ENCODE measurements at regions not wholly inside any gene's neighbourhood (a gene's known extent, or its start where the extent isn't known, plus 50 kb on each side); places are given as distances from the start of the nearest gene placed in this dataset.
"Not testable (repeated sequence)": the region's sequence is repeated elsewhere in the genome, so short reads cannot be mapped to it uniquely, and the experiment has no call there.

- DNase-seq (ENCODE audit: low read depth), result no peak
These were observed 164.3 kb downstream of the BUB3 start for GRCh38 chr10:123318516-123318915.

DNA sequence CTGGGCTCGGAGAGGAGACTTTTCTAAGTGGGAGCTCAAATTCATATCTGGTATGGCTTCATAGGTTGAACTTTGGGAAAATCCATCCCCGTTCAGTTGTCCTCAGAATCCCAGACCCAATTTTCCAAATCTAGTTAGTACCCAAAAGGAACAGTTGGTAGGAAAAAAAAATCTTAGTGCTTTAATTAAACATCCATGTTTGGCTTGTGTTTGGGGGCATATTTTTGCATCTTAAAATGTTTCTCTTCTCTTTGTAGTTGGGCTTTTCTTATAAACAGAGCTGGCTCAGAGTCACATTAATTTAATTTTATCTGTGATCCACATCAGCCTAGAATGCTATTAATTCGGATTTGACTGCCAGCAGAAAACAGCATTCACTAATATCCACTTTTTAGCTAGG is 165.9 kb downstream of the BUB3 start:
- DNase-seq (ENCODE audit: low read depth), result no peak

- no peak for DNase-seq (ENCODE audit: low read depth)
These were observed 169.7 kb downstream of the BUB3 start for GRCh38 chr10:123323884-123324283.

DNA sequence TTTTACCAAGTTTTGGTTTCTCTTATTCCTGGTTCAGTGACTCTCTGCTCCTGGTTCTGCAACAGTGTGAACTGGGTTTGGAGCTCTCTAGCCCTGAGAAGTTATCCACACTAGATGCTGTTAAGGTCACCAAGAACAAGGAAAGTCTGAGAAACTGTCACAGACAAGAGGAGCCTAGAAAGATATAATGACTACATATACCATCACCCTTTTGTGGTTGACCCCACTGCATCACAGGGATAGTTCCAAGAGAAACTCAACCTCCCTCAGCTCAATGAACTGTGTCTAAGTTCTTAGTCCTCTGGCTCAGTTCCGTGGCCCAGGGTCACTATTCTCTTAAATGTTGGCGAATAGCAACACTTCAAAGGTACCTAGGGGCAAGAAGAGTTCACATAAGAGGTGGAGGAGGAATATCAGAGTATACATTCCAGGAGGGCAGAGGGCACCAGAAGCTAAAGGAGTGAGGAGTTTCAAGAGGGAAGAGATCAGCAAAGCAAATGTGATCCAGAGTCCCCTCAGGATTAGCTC is 171.5 kb downstream of the BUB3 start:
- no peak for DNase-seq (ENCODE audit: low read depth)

DNA sequence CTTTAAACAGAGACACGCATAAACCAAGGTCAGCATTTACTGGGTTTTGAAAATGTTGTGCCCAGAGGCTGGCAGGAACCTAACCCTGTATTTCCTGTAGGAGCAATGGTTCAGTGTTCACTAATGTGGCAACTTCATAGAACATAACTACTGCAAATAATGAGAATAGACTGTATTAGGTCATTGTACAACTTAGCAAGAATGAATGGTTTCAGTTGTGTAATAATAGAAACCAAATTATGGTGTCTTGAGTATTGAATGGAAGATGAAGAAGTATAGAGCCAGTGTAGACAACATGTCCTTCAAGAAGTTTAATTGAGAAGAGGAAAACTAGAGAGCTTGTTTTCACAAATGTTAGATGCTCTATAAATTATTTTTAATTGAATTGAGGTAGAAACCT is 172.5 kb downstream of the BUB3 start:
- no peak for DNase-seq (ENCODE audit: low read depth)

GRCh38 chr10:123327450-123327849 is 173.2 kb downstream of the BUB3 start:
- DNase-seq (ENCODE audit: low read depth), result no peak

- no peak for DNase-seq (ENCODE audit: low read depth)
These were observed 173.7 kb downstream of the BUB3 start for GRCh38 chr10:123327896-123328295.

- no peak for DNase-seq (ENCODE audit: low read depth)
These were observed 177.2 kb downstream of the BUB3 start for GRCh38 chr10:123331438-123331837.

DNA sequence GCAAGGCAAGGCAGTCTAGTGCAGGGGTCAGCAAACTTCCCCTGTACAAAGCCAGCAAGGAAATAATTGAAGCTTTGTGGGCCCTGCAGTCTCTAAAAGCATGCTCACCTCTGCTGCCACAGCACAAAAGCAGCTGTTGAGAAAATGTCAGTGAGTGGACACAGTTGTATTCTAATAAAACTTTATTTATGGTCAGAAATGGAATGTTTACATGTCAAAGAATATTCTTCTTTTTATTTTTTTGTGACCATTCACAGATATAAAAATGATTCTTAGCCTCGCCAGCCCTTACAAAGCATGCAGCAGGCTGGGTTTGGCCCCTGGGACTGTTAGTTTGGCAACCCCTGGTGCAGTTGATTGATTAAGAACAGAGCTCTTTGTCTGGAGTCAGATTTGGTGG is 192.4 kb downstream of the BUB3 start:
- DNase-seq (ENCODE audit: low read depth), result no peak

DNA sequence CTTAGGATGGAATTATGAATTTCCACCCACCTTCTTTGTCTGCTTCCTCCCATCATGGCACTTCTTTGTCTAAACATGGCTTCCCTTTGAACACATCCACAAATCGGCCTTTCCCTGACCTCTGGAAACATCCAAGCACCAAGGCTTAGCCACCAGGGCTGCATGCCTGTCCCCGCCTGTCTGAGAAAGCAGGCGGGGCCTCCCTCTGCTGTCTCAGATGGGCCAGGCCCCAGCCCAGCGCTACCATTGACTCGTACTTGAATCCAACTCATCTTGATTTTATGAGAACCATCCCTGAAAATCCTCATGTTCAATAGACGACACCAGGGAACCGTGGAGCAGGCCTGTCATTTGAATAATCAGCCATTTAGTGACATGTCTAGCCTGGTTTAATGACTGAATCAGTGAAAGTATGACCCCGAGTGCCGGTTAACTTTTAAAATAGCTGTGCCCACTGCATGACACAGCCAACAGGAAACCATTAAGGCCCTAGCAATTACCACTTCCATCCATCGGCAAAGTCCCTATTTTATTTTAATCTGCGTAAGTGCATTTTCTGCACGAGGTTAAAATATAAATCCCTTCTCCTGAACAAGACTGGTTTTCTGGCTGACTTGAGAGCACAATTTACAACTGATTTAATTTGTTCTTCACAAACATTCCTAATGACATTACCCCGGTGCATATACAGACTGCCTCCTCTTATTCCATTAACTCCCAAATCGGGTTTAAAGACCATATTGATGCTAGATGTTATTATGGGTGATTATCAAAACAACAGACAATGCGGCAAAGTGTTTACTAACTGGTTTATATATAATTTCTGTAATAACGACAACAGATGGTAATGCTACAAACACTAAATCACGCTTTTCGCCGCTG is 194.7 kb downstream of the BUB3 start:
- no peak for DNase-seq (ENCODE audit: low read depth)

DNA sequence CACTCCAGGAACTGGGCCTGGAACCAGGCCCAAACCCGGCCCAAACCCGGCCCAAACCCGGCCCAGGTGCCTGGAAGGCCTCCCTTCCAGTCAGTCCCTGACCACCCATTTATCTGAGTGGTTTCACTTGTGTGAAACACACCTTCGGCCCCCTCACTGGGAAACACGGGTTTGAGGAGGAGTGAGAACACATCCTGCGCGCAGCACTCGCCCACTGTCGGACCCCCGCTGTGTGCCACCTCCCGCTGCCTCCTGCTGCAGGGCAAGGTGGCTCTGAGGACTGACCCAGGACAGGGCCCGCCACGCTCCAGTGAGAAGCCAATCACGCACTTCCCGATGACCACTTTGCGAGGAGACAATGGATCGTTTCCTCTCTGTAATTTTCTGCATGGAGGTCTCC is 197.5 kb downstream of the BUB3 start:
- no peak for DNase-seq (ENCODE audit: low read depth)

- no peak for DNase-seq (ENCODE audit: low read depth)
These were observed 200.3 kb downstream of the BUB3 start for GRCh38 chr10:123354521-123354920.

GRCh38 chr10:123355748-123356481 is 201.7 kb downstream of the BUB3 start:
- DNase-seq (ENCODE audit: low read depth), result no peak

- no peak for DNase-seq (ENCODE audit: low read depth)
These were observed 202.6 kb downstream of the BUB3 start for GRCh38 chr10:123356799-123357198.

GRCh38 chr10:123357421-123357930 is 203.3 kb downstream of the BUB3 start:
- DNase-seq (ENCODE audit: low read depth), result no peak

- DNase-seq (ENCODE audit: low read depth), result no peak
These were observed 205.3 kb downstream of the BUB3 start for GRCh38 chr10:123359539-123359938.

- no peak for DNase-seq (ENCODE audit: low read depth)
These were observed 207.6 kb downstream of the BUB3 start for GRCh38 chr10:123361832-123362231.

DNA sequence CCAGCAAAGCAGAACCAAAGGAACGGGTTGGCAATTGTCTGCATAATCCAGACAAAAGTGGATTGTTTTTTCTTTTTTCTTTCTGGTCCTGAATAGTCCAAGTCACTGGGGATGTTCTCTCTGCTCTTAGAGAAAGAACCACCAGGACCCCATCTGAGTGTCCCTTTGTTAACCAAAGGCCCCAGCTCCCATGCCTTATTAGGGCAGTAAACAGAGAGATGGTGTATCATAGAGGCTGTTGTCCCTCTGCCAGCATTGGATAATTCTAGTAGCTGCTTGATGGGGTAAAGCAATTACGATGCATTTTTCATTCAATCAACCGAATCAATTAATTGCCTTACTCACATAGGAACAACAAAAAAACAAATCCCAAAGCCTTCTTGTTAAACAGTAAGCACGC is 213.0 kb downstream of the BUB3 start:
- no peak for DNase-seq (ENCODE audit: low read depth)

GRCh38 chr10:123371626-123372025 is 217.4 kb downstream of the BUB3 start:
- DNase-seq (ENCODE audit: low read depth), result not testable (repeated sequence)

GRCh38 chr10:123373591-123373990 is 219.4 kb downstream of the BUB3 start:
- DNase-seq (ENCODE audit: low read depth), result no peak

- DNase-seq (ENCODE audit: low read depth), result no peak
These were observed 220.9 kb downstream of the BUB3 start for GRCh38 chr10:123375097-123375496.

DNA sequence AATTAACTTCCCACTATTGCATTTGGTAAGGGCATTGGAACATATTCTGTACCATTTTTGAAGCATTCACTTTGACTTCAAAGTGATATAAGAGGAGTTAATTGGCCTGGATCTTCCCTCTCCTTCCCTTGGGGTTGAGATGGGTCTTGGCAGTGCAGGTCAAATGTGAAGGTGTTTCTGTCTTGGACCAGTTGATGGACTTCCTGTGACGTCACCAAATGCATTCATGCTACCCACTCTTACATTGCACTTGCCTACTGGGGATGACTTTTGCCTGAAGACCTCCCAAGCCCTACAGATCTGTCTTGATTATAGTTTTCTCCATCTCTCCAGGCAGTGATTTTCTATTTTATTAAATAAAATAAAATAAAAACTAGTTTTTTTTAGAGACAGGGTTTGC is 221.5 kb downstream of the BUB3 start:
- no peak for DNase-seq (ENCODE audit: low read depth)

GRCh38 chr10:123377883-123378282 is 223.7 kb downstream of the BUB3 start:
- DNase-seq (ENCODE audit: low read depth), result no peak

Data from amniotic epithelial cell (primary cell).